KOPT-K1 (cell line): ENCODE measurements at regions not wholly inside any gene's neighbourhood (a gene's known extent, or its start where the extent isn't known, plus 50 kb on each side); places are given as distances from the start of the nearest gene placed in this dataset.
"Not testable (repeated sequence)": the region's sequence is repeated elsewhere in the genome, so short reads cannot be mapped to it uniquely, and the experiment has no call there.

Experiments used
- H3K27ac ChIP-seq: fragments of 200-600 bp; sonication (generic); 2 replicates; pipeline ENCODE4 v1.5.1; 2016; ENCODE audit warnings: antibody characterized with exemption, mild to moderate bottlenecking, low read depth, low read length; ENCODE audit not compliant: poor library complexity, severe bottlenecking
- H3K36me3 ChIP-seq: fragments of 200-600 bp; sonication (generic); 2 replicates; pipeline ENCODE4 v1.5.1; 2017; ENCODE audit warnings: antibody characterized with exemption, mild to moderate bottlenecking, low read length, moderate library complexity; ENCODE audit not compliant: insufficient read depth
- H3K9me3 ChIP-seq: fragments of 200-600 bp; sonication (generic); 2 replicates; pipeline ENCODE4 v1.5.1; 2017; ENCODE audit warnings: antibody characterized with exemption, low read length, mild to moderate bottlenecking; ENCODE audit not compliant: insufficient read depth, poor library complexity, severe bottlenecking

GRCh38 chr6:149247385-149247763 lies 70.1 kb upstream of the TAB2 start:
- H3K36me3 ChIP-seq, result no peaks in the 10 kb centered on the region
- no peaks in the 10 kb centered on the region for H3K9me3 ChIP-seq
- H3K27ac ChIP-seq, result no peak overlapping the region

GRCh38 chr6:149248263-149248662 lies 69.2 kb upstream of the TAB2 start:
- not testable (repeated sequence) for H3K36me3 ChIP-seq, H3K9me3 ChIP-seq, H3K27ac ChIP-seq

GRCh38 chr6:149248693-149249369 lies 68.7 kb upstream of the TAB2 start:
- Histone ChIP-seq H3K27ac (no peak overlapping the region), H3K36me3 (no peaks in the 10 kb centered on the region)

GRCh38 chr6:149249370-149250357 lies 67.8 kb upstream of the TAB2 start:
- Histone ChIP-seq H3K9me3 (no peaks in the 10 kb centered on the region), H3K27ac (no peak overlapping the region)

More at GRCh38 chr6:149248693-149249369, 68.7 kb upstream of the TAB2 start:
- no peaks in the 10 kb centered on the region for H3K9me3 ChIP-seq

GRCh38 chr6:149250951-149251350 lies 66.6 kb upstream of the TAB2 start:
- Histone ChIP-seq H3K27ac (no peak overlapping the region), H3K36me3 (no peaks in the 10 kb centered on the region), H3K9me3 (no peaks in the 10 kb centered on the region)

More at GRCh38 chr6:149249370-149250357, 67.8 kb upstream of the TAB2 start:
- H3K36me3 ChIP-seq, result no peaks in the 10 kb centered on the region

- no peaks in the 10 kb centered on the region for H3K36me3 ChIP-seq
- no peaks in the 10 kb centered on the region for H3K9me3 ChIP-seq
- H3K27ac ChIP-seq, result no peak overlapping the region
Measured at GRCh38 chr6:149252622-149253021, 64.9 kb upstream of the TAB2 start.

- Histone ChIP-seq H3K27ac (no peak overlapping the region), H3K36me3 (no peaks in the 10 kb centered on the region), H3K9me3 (no peaks in the 10 kb centered on the region)
Measured at GRCh38 chr6:149254253-149254652, 63.3 kb upstream of the TAB2 start.

GRCh38 chr6:149259753-149260152 lies 57.8 kb upstream of the TAB2 start:
- Histone ChIP-seq H3K36me3 (no peaks in the 10 kb centered on the region), H3K9me3 (no peaks in the 10 kb centered on the region), H3K27ac (no peak overlapping the region)

- no peaks in the 10 kb centered on the region for H3K36me3 ChIP-seq
- no peak overlapping the region for H3K27ac ChIP-seq
- H3K9me3 ChIP-seq, result no peaks in the 10 kb centered on the region
Measured at GRCh38 chr6:149260214-149260874, 57.2 kb upstream of the TAB2 start.

GRCh38 chr6:149261364-149262040 lies 56.0 kb upstream of the TAB2 start:
- Histone ChIP-seq H3K9me3 (no peaks in the 10 kb centered on the region), H3K27ac (no peak overlapping the region)

GRCh38 chr6:149263321-149263720 lies 54.2 kb upstream of the TAB2 start:
- Histone ChIP-seq H3K36me3 (no peaks in the 10 kb centered on the region), H3K27ac (no peak overlapping the region), H3K9me3 (no peaks in the 10 kb centered on the region)

More at GRCh38 chr6:149261364-149262040, 56.0 kb upstream of the TAB2 start:
- H3K36me3 ChIP-seq, result no peaks in the 10 kb centered on the region

- Histone ChIP-seq H3K9me3 (no peaks in the 10 kb centered on the region), H3K36me3 (no peaks in the 10 kb centered on the region), H3K27ac (no peak overlapping the region)
Measured at GRCh38 chr6:149264629-149265028, 52.9 kb upstream of the TAB2 start.

GRCh38 chr6:149265945-149266344 lies 51.6 kb upstream of the TAB2 start:
- Histone ChIP-seq H3K9me3 (no peaks in the 10 kb centered on the region), H3K27ac (no peak overlapping the region), H3K36me3 (no peaks in the 10 kb centered on the region)

- no peak overlapping the region for H3K27ac ChIP-seq
- H3K9me3 ChIP-seq, result no peaks in the 10 kb centered on the region
- no peaks in the 10 kb centered on the region for H3K36me3 ChIP-seq
Measured at GRCh38 chr6:149266659-149267058, 50.9 kb upstream of the TAB2 start.

GRCh38 chr6:149267072-149267471 lies 50.4 kb upstream of the TAB2 start:
- no peak overlapping the region for H3K27ac ChIP-seq
- no peaks in the 10 kb centered on the region for H3K36me3 ChIP-seq
- no peaks in the 10 kb centered on the region for H3K9me3 ChIP-seq
